Gastroesophageal sphincter (tissue), 4 donors: ENCODE measurements at regions not wholly inside any gene's neighbourhood (a gene's known extent, or its start where the extent isn't known, plus 50 kb on each side); places are given as distances from the start of the nearest gene placed in this dataset.

ENCODE experiments used
- ATAC-seq: fragments of 150-250 bp; one replicate; pipeline ENCODE4 v1.9.1; 2016; ENCODE audit warnings: mild to moderate bottlenecking, moderate library complexity
- H3K27ac ChIP-seq, 4 donors: fragments of 200-600 bp; sonication (generic) in 3 of 4; 1 replicate in 3 of 4; 2 replicates in 1 of 4; pipeline ENCODE4 v1.5.1; 2016 to 2019
- H3K27me3 ChIP-seq: fragments of 200-600 bp; sonication (generic); one replicate; pipeline ENCODE4 v1.5.1; 2019
- H3K36me3 ChIP-seq, 2 donors: fragments of 200-600 bp; sonication (generic); one replicate each; pipeline ENCODE4 v1.5.1; 2019; ENCODE audit warnings: control low read depth in 1 of 2
- H3K4me1 ChIP-seq, 3 donors: fragments of 200-600 bp; sonication (generic); 1 replicate in 2 of 3; 2 replicates in 1 of 3; pipeline ENCODE4 v1.5.1; 2016 to 2019; ENCODE audit warnings: control low read depth in 2 of 3
- H3K4me3 ChIP-seq, 2 donors: fragments of 200-600 bp; sonication (generic); one replicate each; pipeline ENCODE4 v1.5.1; 2019; ENCODE audit warnings: mild to moderate bottlenecking in 1 of 2, moderate library complexity in 1 of 2
- H3K9me3 ChIP-seq, 3 donors: fragments of 200-600 bp; sonication (generic); one replicate each; pipeline ENCODE4 v1.5.1; 2017 to 2019; ENCODE audit warnings: control low read depth in 2 of 3
- EP300 ChIP-seq: sonication (generic); formaldehyde crosslinking; IDR thresholded peaks from one replicate; pipeline ENCODE4 v1.6.1; 2017; ENCODE audit warnings: antibody characterized with exemption, mild to moderate bottlenecking
- POLR2A ChIP-seq, 2 donors: fragments of 450-650 bp; IDR thresholded peaks; one replicate each; pipeline ENCODE4 v1.6.1; 2017; ENCODE audit warnings: antibody characterized with exemption in 2 of 2, mild to moderate bottlenecking in 2 of 2, moderate library complexity in 1 of 2
- POLR2AphosphoS5 ChIP-seq: sonication (generic); formaldehyde crosslinking; IDR thresholded peaks from one replicate; pipeline ENCODE4 v1.6.1; 2017; ENCODE audit warnings: antibody characterized with exemption
- WGBS, 2 donors: methylation state at CpG; one replicate each; pipeline ENCODE4 v1.1.5; 2018; ENCODE audit warnings: low coverage in 1 of 2; 5-methylcytosine and 5-hydroxymethylcytosine counted together
- TF ChIP-seq, protein P1 (sequence below), 4 experiments: fragments of 200-600 bp in 2 of 4; fragments of 450-650 bp in 2 of 4; sonication (generic) in 1 of 4; IDR thresholded peaks; one replicate each; pipeline ENCODE4 v1.5.1; 2017 to 2019; ENCODE audit warnings: antibody characterized with exemption in 4 of 4, mild to moderate bottlenecking in 2 of 4, moderate library complexity in 2 of 4

DNA sequence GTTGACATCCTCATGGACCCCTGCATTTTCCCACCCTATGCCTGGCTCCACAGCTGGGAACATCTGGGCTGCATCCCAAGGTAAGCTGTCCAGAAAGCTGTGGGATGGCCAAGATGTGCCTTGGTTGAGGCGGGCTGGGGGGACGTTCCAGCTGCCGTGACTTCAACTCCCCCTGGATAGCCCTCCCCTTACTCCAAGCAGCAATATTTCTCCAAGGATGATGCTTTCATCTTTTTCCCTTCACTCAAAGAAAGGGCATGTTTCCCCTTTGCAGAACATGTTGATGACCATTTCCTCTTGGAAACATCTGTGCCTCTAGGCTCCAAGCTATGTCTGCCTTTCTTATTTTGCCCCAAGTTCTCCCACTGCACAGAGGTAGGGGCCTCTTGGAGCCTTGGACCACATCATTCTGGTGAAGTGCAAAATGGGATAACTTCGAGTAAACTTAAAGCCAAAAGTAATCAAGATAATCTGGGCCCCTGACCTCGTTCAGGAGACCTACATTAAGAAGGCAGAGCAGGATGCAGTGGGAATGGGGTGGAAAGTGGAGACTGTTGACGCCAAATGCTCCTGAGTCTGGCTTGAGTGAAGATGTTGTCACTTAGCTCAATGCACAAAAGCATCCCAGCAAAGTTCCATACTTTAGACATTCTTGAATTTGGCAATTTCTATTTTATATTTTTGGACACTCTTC lies 175.2 kb downstream of the GAS1 start:
- Histone ChIP-seq H3K4me3 (no peak overlapping the region), H3K4me1 (no peaks in the 10 kb centered on the region), H3K27ac (no peak overlapping the region), H3K27me3 (no peaks in the 10 kb centered on the region), H3K9me3 (no peaks in the 10 kb centered on the region), H3K36me3 (no peaks in the 10 kb centered on the region)
- WGBS, 2 donors = 75 to 83% methylated on average over 3 to 5 of the region's 6 CpGs
- TF ChIP-seq, protein P1, sequence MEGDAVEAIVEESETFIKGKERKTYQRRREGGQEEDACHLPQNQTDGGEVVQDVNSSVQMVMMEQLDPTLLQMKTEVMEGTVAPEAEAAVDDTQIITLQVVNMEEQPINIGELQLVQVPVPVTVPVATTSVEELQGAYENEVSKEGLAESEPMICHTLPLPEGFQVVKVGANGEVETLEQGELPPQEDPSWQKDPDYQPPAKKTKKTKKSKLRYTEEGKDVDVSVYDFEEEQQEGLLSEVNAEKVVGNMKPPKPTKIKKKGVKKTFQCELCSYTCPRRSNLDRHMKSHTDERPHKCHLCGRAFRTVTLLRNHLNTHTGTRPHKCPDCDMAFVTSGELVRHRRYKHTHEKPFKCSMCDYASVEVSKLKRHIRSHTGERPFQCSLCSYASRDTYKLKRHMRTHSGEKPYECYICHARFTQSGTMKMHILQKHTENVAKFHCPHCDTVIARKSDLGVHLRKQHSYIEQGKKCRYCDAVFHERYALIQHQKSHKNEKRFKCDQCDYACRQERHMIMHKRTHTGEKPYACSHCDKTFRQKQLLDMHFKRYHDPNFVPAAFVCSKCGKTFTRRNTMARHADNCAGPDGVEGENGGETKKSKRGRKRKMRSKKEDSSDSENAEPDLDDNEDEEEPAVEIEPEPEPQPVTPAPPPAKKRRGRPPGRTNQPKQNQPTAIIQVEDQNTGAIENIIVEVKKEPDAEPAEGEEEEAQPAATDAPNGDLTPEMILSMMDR (IDR thresholded peaks at IDR 0.05) = no peak
- TF ChIP-seq EP300 = no peak
- no peak for TF ChIP-seq POLR2AphosphoS5
- no peak for TF ChIP-seq POLR2A (IDR thresholded peaks at IDR 0.05)
- no peak for ATAC-seq

DNA sequence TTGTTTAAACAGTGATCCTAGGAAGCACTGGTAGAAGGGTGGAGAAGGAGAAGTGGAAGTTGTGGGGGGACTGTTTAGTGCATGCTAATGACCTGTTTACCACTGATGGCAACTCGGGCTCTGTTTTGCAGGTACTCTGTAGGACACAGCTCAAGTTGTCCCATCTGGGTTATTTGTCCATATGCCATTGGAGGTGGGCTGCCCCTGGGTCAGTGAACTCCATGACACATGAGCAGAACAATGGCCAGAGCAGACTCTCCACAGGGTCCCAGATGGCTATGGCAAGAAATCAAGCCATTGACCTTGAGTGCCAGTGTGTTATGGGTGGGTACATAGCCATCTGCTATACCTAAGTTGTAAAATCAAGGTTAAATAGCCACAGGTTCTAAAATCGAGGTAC lies 175.9 kb downstream of the GAS1 start:
- Histone ChIP-seq H3K4me1 (no peaks in the 10 kb centered on the region), H3K27ac (no peak overlapping the region), H3K36me3 (no peaks in the 10 kb centered on the region), H3K9me3 (no peaks in the 10 kb centered on the region), H3K27me3 (no peaks in the 10 kb centered on the region), H3K4me3 (no peak overlapping the region)
- no peak for TF ChIP-seq EP300
- TF ChIP-seq, protein P1 (IDR thresholded peaks at IDR 0.05) = no peak
- no peak for TF ChIP-seq POLR2AphosphoS5
- no peak for TF ChIP-seq POLR2A (IDR thresholded peaks at IDR 0.05)
- no peak for ATAC-seq
- WGBS, 2 donors = 60 to 78% methylated on average over 1 to 2 of the region's 2 CpGs

DNA sequence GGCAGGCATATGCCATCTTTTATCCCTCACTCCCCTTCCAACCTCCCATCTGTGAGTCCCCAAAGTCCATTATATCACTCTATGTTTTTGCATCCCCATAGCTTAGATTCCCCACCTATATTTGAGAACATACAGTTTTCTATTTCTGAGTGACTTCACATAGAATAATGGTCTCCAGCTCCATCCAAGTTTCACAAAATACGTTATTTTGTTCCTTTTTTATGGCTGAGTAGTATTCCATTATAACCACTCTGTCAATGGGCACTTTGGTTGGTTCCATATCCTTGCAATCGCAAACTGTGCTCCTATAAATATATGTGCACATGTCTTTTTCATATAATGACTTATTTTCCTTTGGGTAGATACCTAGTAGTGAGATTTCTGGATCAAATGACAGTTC lies 178.6 kb downstream of the GAS1 start:
- Histone ChIP-seq H3K9me3 (no peaks in the 10 kb centered on the region), H3K27ac (no peak overlapping the region), H3K4me3 (no peak overlapping the region), H3K27me3 (no peaks in the 10 kb centered on the region), H3K36me3 (no peaks in the 10 kb centered on the region), H3K4me1 (no peaks in the 10 kb centered on the region)
- TF ChIP-seq EP300 (no peak), POLR2A (IDR thresholded peaks at IDR 0.05) (no peak), POLR2AphosphoS5 (no peak)
- TF ChIP-seq, protein P1 (IDR thresholded peaks at IDR 0.05) = no peak
- WGBS, 2 donors = 90 to 95% methylated on average over 2 of the region's 2 CpGs
- ATAC-seq = no peak

DNA sequence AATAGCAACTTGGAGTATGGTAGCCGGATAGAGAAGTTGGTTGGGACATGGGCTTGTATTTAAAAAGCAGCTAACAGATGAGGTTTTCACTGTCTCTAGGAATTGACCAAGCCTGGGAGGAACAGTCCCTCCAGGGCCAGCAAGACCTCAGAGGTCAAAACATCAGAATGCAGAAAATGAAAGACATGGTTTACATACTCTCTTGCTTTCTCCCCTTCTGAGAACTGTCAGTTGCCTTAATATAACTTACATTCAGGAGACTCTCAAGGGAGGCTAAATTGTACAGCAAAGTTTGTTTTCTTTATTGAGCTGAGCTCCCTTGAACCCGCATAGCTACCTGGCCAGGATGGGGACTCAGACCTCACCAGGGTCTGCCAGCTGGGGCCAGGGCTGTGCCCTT lies 179.3 kb downstream of the GAS1 start:
- H3K27me3 ChIP-seq = no peaks in the 10 kb centered on the region
- no peak for ATAC-seq
- TF ChIP-seq EP300 = no peak
- no peak for TF ChIP-seq POLR2AphosphoS5
- TF ChIP-seq, protein P1 (IDR thresholded peaks at IDR 0.05) = no peak
- TF ChIP-seq POLR2A (IDR thresholded peaks at IDR 0.05) = no peak

DNA sequence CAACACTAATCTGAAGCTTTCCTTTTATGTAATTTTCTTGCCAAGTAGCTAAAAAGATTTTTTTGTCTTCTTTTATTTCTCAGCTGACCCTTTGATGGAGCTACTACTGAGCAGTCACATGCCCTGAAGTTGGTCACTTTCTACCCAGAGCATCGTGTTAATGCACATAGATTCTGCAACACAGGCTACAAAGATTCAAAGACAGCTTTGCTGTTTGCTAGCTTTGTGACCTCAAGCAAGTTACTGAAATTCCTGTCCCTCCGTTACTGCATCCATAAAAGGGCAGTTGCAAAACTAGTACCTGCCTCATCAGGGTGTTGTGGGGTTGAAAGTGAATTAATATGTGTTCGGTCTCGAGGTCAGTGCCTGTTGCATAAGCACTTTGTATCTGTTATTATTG lies 179.9 kb downstream of the GAS1 start:
- H3K9me3 ChIP-seq = no peaks in the 10 kb centered on the region
- H3K27me3 ChIP-seq = no peaks in the 10 kb centered on the region
- H3K4me3 ChIP-seq = no peak overlapping the region
- ATAC-seq = no peak
- TF ChIP-seq EP300 (no peak), POLR2A (IDR thresholded peaks at IDR 0.05) (no peak), POLR2AphosphoS5 (no peak)
- TF ChIP-seq, protein P1 (IDR thresholded peaks at IDR 0.05) = no peak
- no peaks in the 10 kb centered on the region for H3K4me1 ChIP-seq
- 64 to 68% methylated on average over 3 to 4 of the region's 4 CpGs for WGBS, 2 donors
- H3K36me3 ChIP-seq = no peaks in the 10 kb centered on the region
- no peak overlapping the region for H3K27ac ChIP-seq

More for the DNA sequence above, 179.3 kb downstream of the GAS1 start:
- no peak overlapping the region for H3K27ac ChIP-seq
- H3K4me3 ChIP-seq = no peak overlapping the region
- no peaks in the 10 kb centered on the region for H3K36me3 ChIP-seq
- H3K4me1 ChIP-seq = no peaks in the 10 kb centered on the region
- WGBS, 2 donors = 94 to 100% methylated on average over 1 to 2 of the region's 2 CpGs
- no peaks in the 10 kb centered on the region for H3K9me3 ChIP-seq
